Gastroesophageal sphincter (tissue), 4 donors: ENCODE measurements at regions not wholly inside any gene's neighbourhood (a gene's known extent, or its start where the extent isn't known, plus 50 kb on each side); places are given as distances from the start of the nearest gene placed in this dataset.
A peak's percentile ranks its signal among the peaks of the same experiment; 100 is the strongest.
"Not testable (repeated sequence)": the region's sequence is repeated elsewhere in the genome, so short reads cannot be mapped to it uniquely, and the experiment has no call there.

ENCODE experiments used
- ATAC-seq: fragments of 150-250 bp; one replicate; pipeline ENCODE4 v1.9.1; 2016; ENCODE audit warnings: mild to moderate bottlenecking, moderate library complexity
- H3K27ac ChIP-seq, 4 donors: fragments of 200-600 bp; sonication (generic) in 3 of 4; 1 replicate in 3 of 4; 2 replicates in 1 of 4; pipeline ENCODE4 v1.5.1; 2016 to 2019
- H3K27me3 ChIP-seq: fragments of 200-600 bp; sonication (generic); one replicate; pipeline ENCODE4 v1.5.1; 2019
- H3K36me3 ChIP-seq, 2 donors: fragments of 200-600 bp; sonication (generic); one replicate each; pipeline ENCODE4 v1.5.1; 2019; ENCODE audit warnings: control low read depth in 1 of 2
- H3K4me1 ChIP-seq, 3 donors: fragments of 200-600 bp; sonication (generic); 1 replicate in 2 of 3; 2 replicates in 1 of 3; pipeline ENCODE4 v1.5.1; 2016 to 2019; ENCODE audit warnings: control low read depth in 2 of 3
- H3K4me3 ChIP-seq, 2 donors: fragments of 200-600 bp; sonication (generic); one replicate each; pipeline ENCODE4 v1.5.1; 2019; ENCODE audit warnings: mild to moderate bottlenecking in 1 of 2, moderate library complexity in 1 of 2
- H3K9me3 ChIP-seq, 3 donors: fragments of 200-600 bp; sonication (generic); one replicate each; pipeline ENCODE4 v1.5.1; 2017 to 2019; ENCODE audit warnings: control low read depth in 2 of 3
- EP300 ChIP-seq: sonication (generic); formaldehyde crosslinking; IDR thresholded peaks from one replicate; pipeline ENCODE4 v1.6.1; 2017; ENCODE audit warnings: antibody characterized with exemption, mild to moderate bottlenecking
- POLR2A ChIP-seq, 2 donors: fragments of 450-650 bp; IDR thresholded peaks; one replicate each; pipeline ENCODE4 v1.6.1; 2017; ENCODE audit warnings: antibody characterized with exemption in 2 of 2, mild to moderate bottlenecking in 2 of 2, moderate library complexity in 1 of 2
- POLR2AphosphoS5 ChIP-seq: sonication (generic); formaldehyde crosslinking; IDR thresholded peaks from one replicate; pipeline ENCODE4 v1.6.1; 2017; ENCODE audit warnings: antibody characterized with exemption
- WGBS, 2 donors: methylation state at CpG; one replicate each; pipeline ENCODE4 v1.1.5; 2018; ENCODE audit warnings: low coverage in 1 of 2; 5-methylcytosine and 5-hydroxymethylcytosine counted together
- TF ChIP-seq, protein P1 (sequence below), 4 experiments: fragments of 200-600 bp in 2 of 4; fragments of 450-650 bp in 2 of 4; sonication (generic) in 1 of 4; IDR thresholded peaks; one replicate each; pipeline ENCODE4 v1.5.1; 2017 to 2019; ENCODE audit warnings: antibody characterized with exemption in 4 of 4, mild to moderate bottlenecking in 2 of 4, moderate library complexity in 2 of 4

- Histone ChIP-seq H3K4me3 (no peak overlapping the region), H3K27me3 (peaks cover 97% of the 10 kb centered on the region), H3K36me3 (no peaks in the 10 kb centered on the region), H3K9me3 (no peaks in the 10 kb centered on the region), H3K27ac (no peak overlapping the region), H3K4me1 (peaks cover 0 to 24% (median 7%) of the 10 kb centered on the region in 3 donors)
- ATAC-seq, result no peak
- 14% methylated on average over 6 of the region's 6 CpGs; no CpG with 5 or more reads in 1 of the 2 donors for WGBS, 2 donors
- TF ChIP-seq EP300 (no peak), POLR2A (IDR thresholded peaks at IDR 0.05) (no peak), POLR2AphosphoS5 (no peak)
- TF ChIP-seq, protein P1, sequence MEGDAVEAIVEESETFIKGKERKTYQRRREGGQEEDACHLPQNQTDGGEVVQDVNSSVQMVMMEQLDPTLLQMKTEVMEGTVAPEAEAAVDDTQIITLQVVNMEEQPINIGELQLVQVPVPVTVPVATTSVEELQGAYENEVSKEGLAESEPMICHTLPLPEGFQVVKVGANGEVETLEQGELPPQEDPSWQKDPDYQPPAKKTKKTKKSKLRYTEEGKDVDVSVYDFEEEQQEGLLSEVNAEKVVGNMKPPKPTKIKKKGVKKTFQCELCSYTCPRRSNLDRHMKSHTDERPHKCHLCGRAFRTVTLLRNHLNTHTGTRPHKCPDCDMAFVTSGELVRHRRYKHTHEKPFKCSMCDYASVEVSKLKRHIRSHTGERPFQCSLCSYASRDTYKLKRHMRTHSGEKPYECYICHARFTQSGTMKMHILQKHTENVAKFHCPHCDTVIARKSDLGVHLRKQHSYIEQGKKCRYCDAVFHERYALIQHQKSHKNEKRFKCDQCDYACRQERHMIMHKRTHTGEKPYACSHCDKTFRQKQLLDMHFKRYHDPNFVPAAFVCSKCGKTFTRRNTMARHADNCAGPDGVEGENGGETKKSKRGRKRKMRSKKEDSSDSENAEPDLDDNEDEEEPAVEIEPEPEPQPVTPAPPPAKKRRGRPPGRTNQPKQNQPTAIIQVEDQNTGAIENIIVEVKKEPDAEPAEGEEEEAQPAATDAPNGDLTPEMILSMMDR (IDR thresholded peaks at IDR 0.05), result no peak
Observed at GRCh38 chr10:100660365-100660764, 85.0 kb upstream of the PAX2 start.

DNA sequence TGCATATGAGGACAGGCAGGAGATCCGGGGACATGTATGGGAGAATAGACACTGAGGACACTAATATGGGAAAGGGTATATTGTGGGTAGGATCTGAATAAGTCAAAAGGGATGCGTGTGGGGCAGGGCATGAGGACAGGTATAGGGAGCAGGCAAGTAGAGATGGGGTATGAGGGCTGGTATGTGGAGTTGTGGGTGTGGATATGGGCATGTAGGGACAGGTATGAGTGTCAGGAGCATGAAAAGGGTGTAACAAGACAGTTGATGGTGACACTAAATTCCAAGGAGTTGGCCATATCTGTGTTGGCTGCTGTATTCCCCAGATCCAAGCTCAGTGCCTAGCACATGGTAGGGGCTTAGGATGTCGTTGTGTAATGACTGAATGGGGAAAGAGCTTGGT, 84.4 kb upstream of the PAX2 start:
- H3K9me3 ChIP-seq, result no peaks in the 10 kb centered on the region
- no peaks in the 10 kb centered on the region for H3K36me3 ChIP-seq
- ATAC-seq, result no peak
- 40 to 57% methylated on average over 1 to 2 of the region's 3 CpGs for WGBS, 2 donors
- H3K27ac ChIP-seq, result no peak overlapping the region
- no peak overlapping the region for H3K4me3 ChIP-seq
- TF ChIP-seq, protein P1 (IDR thresholded peaks at IDR 0.05), result no peak
- TF ChIP-seq POLR2AphosphoS5 (no peak), EP300 (no peak), POLR2A (IDR thresholded peaks at IDR 0.05) (no peak)
- H3K27me3 ChIP-seq, result peaks cover 92% of the 10 kb centered on the region
- peaks cover 0 to 18% (median under 1%) of the 10 kb centered on the region in 3 donors for H3K4me1 ChIP-seq

DNA sequence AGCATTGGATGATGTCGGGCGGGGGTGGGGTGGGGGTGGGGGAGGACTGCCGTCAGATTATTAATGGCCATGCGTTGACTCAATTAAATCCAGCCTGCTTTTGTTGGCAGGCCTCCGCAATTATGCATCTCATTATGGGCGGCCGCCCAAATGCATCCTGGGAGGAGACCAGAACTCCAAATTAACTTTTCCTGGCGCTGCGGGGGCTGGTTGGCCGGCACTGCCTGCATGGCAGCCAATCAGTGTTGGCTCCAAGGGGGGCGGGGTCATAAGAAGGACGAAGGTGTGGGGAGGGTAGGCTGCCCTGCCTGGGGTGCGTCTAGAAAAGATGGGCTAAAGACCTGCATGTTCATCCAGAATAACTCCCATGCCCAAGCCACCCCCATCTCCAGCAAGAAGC, 83.9 kb upstream of the PAX2 start:
- Histone ChIP-seq H3K27ac (no peak overlapping the region), H3K9me3 (no peaks in the 10 kb centered on the region), H3K36me3 (no peaks in the 10 kb centered on the region), H3K4me3 (no peak overlapping the region), H3K27me3 (peaks cover 92% of the 10 kb centered on the region), H3K4me1 (peaks cover 0 to 12% (median 0%) of the 10 kb centered on the region in 3 donors)
- 0 to 24% methylated on average over 1 to 7 of the region's 13 CpGs for WGBS, 2 donors
- ATAC-seq, result no peak
- TF ChIP-seq, protein P1 (IDR thresholded peaks at IDR 0.05), result no peak
- no peak for TF ChIP-seq POLR2AphosphoS5
- TF ChIP-seq EP300, result no peak
- TF ChIP-seq POLR2A (IDR thresholded peaks at IDR 0.05), result no peak

- Histone ChIP-seq H3K4me1 (peaks cover 0 to 8% (median 0%) of the 10 kb centered on the region in 3 donors), H3K27ac (no peak overlapping the region), H3K27me3 (peaks cover 92% of the 10 kb centered on the region), H3K4me3 (no peak overlapping the region), H3K9me3 (no peaks in the 10 kb centered on the region), H3K36me3 (no peaks in the 10 kb centered on the region)
- WGBS, 2 donors, result 60% methylated on average over 5 of the region's 7 CpGs; no CpG with 5 or more reads in 1 of the 2 donors
- no peak for TF ChIP-seq POLR2AphosphoS5
- TF ChIP-seq POLR2A (IDR thresholded peaks at IDR 0.05), result no peak
- TF ChIP-seq, protein P1 (IDR thresholded peaks at IDR 0.05), result no peak
- no peak for TF ChIP-seq EP300
- ATAC-seq, result no peak
Observed at GRCh38 chr10:100662067-100662466, 83.3 kb upstream of the PAX2 start.

- Histone ChIP-seq H3K9me3 (no peaks in the 10 kb centered on the region), H3K4me1 (peaks cover 0 to 4% (median 0%) of the 10 kb centered on the region in 3 donors), H3K36me3 (no peaks in the 10 kb centered on the region), H3K4me3 (no peak overlapping the region), H3K27me3 (peaks cover 92% of the 10 kb centered on the region), H3K27ac (no peak overlapping the region)
- TF ChIP-seq POLR2A (IDR thresholded peaks at IDR 0.05) (no peak), POLR2AphosphoS5 (no peak), EP300 (no peak)
- TF ChIP-seq, protein P1 (IDR thresholded peaks at IDR 0.05), result no peak
- WGBS, 2 donors, result 67% methylated on average over 1 to 2 of the region's 6 CpGs
- peak; percentile 28 for ATAC-seq
Observed at GRCh38 chr10:100664316-100665149, 80.8 kb upstream of the PAX2 start.

GRCh38 chr10:100666634-100667033, 78.7 kb upstream of the PAX2 start:
- ATAC-seq, H3K9me3 ChIP-seq: not testable (repeated sequence)
- 40 to 100% methylated on average over 1 of the region's 2 CpGs for WGBS, 2 donors

More at GRCh38 chr10:100666634-100667033, 78.7 kb upstream of the PAX2 start:
- not testable (repeated sequence) for H3K27ac ChIP-seq, H3K36me3 ChIP-seq, H3K4me3 ChIP-seq, H3K4me1 ChIP-seq
- H3K27me3 ChIP-seq, result peaks cover 92% of the 10 kb centered on the region
